ENCODE measurements at regions not wholly inside any gene's neighbourhood (a gene's known extent, or its start where the extent isn't known, plus 50 kb on each side); places are given as distances from the start of the nearest gene placed in this dataset.
A peak's percentile ranks its signal among the peaks of the same experiment; 100 is the strongest.

GRCh38 chr3:28788571-28788970, 439.9 kb upstream of the AZI2 start:
- H3K27me3 Mint-ChIP-seq (ENCODE audit: insufficient read depth, low read depth, poor library complexity), result no peaks in the 10 kb centered on the region

DNA sequence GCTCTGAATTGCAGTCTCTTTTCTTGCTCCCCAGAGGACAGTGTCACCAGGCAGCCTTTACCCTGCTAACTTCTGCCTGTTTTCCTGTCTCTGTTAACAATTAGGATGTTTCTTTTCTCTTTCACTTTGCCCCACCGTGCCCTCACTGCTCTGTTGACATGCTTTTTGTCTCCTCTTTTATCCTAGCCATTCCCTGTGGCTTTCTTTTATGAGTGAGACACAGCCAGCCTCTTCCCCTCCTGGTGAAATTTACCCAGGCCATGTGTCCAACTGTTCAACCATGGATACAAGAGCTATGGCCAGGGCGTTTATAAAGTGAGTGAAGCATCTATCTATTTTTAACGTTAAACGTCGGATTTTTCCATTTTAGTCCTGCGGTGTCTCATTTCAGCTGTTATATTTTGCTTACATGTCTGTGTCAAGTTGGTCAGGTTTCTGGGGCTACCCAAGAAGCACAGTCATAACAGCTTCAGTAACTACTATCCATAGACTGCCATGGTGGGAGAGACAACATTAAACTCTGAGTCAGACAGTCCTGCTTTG, 443.2 kb upstream of the AZI2 start:
- Histone ChIP-seq H3K4me1 (ENCODE audit: insufficient read depth) (no peaks in the 10 kb centered on the region), H3K79me2 (replicated peaks; ENCODE audit: insufficient read depth) (no peaks in the 10 kb centered on the region), H3F3A (replicated peaks; ENCODE audit: low read depth) (no peaks in the 10 kb centered on the region), H3K36me3 (ENCODE audit: insufficient read depth) (no peaks in the 10 kb centered on the region), H3K4me3 (no peak overlapping the region), H3K9me2 (ENCODE audit: insufficient read depth) (no peaks in the 10 kb centered on the region), H3K27ac (ENCODE audit: low read depth) (no peak overlapping the region), H3K4me2 (no peak overlapping the region), H3K27me3 (ENCODE audit: insufficient read depth) (no peaks in the 10 kb centered on the region), H4K20me1 (replicated peaks; ENCODE audit: insufficient read depth) (no peaks in the 10 kb centered on the region), H2AFZ (peak overlapping the region; percentile 54; the same call in 1 of the 2 replicates)
- H3K4me1 Mint-ChIP-seq, result peaks cover 10% of the 10 kb centered on the region; the same call in 2 of the 3 replicates
- peak; percentile 96 for ATAC-seq
- no peak overlapping the region for H3K4me3 Mint-ChIP-seq
- no peak for TF ChIP-seq STAT1 (IDR thresholded peaks at IDR 0.05; ENCODE audit: unreplicated experiment)
- TF ChIP-seq, protein P1, sequence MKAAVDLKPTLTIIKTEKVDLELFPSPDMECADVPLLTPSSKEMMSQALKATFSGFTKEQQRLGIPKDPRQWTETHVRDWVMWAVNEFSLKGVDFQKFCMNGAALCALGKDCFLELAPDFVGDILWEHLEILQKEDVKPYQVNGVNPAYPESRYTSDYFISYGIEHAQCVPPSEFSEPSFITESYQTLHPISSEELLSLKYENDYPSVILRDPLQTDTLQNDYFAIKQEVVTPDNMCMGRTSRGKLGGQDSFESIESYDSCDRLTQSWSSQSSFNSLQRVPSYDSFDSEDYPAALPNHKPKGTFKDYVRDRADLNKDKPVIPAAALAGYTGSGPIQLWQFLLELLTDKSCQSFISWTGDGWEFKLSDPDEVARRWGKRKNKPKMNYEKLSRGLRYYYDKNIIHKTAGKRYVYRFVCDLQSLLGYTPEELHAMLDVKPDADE (IDR thresholded peaks at IDR 0.05), result no peak
- no peak for TF ChIP-seq EZH2phosphoT487 (IDR thresholded peaks at IDR 0.05; ENCODE audit: unreplicated experiment)
- TF ChIP-seq ZNF114 (CRISPR knock-in tag; IDR thresholded peaks at IDR 0.05), result no peak
- H3K27ac Mint-ChIP-seq, result no peak overlapping the region
- peak; percentile 28 for DNase-seq (ENCODE audit: low spot score)
- no peaks in the 10 kb centered on the region for H3K9me3 Mint-ChIP-seq
- H3K36me3 Mint-ChIP-seq (ENCODE audit: low read depth), result no peaks in the 10 kb centered on the region
- H3K27me3 Mint-ChIP-seq (ENCODE audit: insufficient read depth, low read depth, poor library complexity), result no peaks in the 10 kb centered on the region

More at GRCh38 chr3:28788571-28788970, 439.9 kb upstream of the AZI2 start:
- no peaks in the 10 kb centered on the region for H3K9me2 ChIP-seq (ENCODE audit: insufficient read depth)
- H3K79me2 ChIP-seq (replicated peaks; ENCODE audit: insufficient read depth), result no peaks in the 10 kb centered on the region
- H3K4me3 Mint-ChIP-seq, result no peak overlapping the region
- no peaks in the 10 kb centered on the region for H3K36me3 ChIP-seq (ENCODE audit: insufficient read depth)
- H3K27ac ChIP-seq (ENCODE audit: low read depth), result no peak overlapping the region
- TF ChIP-seq JUNB (IDR thresholded peaks at IDR 0.05; ENCODE audit: unreplicated experiment) (no peak), EZH2phosphoT487 (IDR thresholded peaks at IDR 0.05; ENCODE audit: unreplicated experiment) (no peak), EZH2 (IDR thresholded peaks at IDR 0.05; ENCODE audit: low read depth, unreplicated experiment) (no peak), NANOG (IDR thresholded peaks at IDR 0.05; ENCODE audit: borderline replicate concordance) (no peak)
- TF ChIP-seq, protein P2, sequence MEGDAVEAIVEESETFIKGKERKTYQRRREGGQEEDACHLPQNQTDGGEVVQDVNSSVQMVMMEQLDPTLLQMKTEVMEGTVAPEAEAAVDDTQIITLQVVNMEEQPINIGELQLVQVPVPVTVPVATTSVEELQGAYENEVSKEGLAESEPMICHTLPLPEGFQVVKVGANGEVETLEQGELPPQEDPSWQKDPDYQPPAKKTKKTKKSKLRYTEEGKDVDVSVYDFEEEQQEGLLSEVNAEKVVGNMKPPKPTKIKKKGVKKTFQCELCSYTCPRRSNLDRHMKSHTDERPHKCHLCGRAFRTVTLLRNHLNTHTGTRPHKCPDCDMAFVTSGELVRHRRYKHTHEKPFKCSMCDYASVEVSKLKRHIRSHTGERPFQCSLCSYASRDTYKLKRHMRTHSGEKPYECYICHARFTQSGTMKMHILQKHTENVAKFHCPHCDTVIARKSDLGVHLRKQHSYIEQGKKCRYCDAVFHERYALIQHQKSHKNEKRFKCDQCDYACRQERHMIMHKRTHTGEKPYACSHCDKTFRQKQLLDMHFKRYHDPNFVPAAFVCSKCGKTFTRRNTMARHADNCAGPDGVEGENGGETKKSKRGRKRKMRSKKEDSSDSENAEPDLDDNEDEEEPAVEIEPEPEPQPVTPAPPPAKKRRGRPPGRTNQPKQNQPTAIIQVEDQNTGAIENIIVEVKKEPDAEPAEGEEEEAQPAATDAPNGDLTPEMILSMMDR (conservative IDR thresholded peaks at IDR 0.05; ENCODE audit: low read depth in 2 of 2), result no peak
- no peaks in the 10 kb centered on the region for H3K27me3 ChIP-seq (ENCODE audit: insufficient read depth)
- H3K4me2 ChIP-seq, result no peak overlapping the region
- no peak for DNase-seq (ENCODE audit: low spot score)
- no peaks in the 10 kb centered on the region for H3K4me1 ChIP-seq (ENCODE audit: insufficient read depth)
- H3F3A ChIP-seq (replicated peaks; ENCODE audit: low read depth), result no peaks in the 10 kb centered on the region
- H2AFZ ChIP-seq, result no peak overlapping the region
- no peaks in the 10 kb centered on the region for H4K20me1 ChIP-seq (replicated peaks; ENCODE audit: insufficient read depth)
- H3K4me1 Mint-ChIP-seq, result peaks cover 10% of the 10 kb centered on the region; the same call in 2 of the 3 replicates
- no peaks in the 10 kb centered on the region for H3K9me3 Mint-ChIP-seq
- no peaks in the 10 kb centered on the region for H3K36me3 Mint-ChIP-seq (ENCODE audit: low read depth)
- ATAC-seq, result no peak
- H3K27ac Mint-ChIP-seq, result no peak overlapping the region
- no peak overlapping the region for H3K4me3 ChIP-seq
